ENCODE measurements at regions not wholly inside any gene's neighbourhood (a gene's known extent, or its start where the extent isn't known, plus 50 kb on each side); places are given as distances from the start of the nearest gene placed in this dataset.
"Not testable (repeated sequence)": the region's sequence is repeated elsewhere in the genome, so short reads cannot be mapped to it uniquely, and the experiment has no call there.

DNA sequence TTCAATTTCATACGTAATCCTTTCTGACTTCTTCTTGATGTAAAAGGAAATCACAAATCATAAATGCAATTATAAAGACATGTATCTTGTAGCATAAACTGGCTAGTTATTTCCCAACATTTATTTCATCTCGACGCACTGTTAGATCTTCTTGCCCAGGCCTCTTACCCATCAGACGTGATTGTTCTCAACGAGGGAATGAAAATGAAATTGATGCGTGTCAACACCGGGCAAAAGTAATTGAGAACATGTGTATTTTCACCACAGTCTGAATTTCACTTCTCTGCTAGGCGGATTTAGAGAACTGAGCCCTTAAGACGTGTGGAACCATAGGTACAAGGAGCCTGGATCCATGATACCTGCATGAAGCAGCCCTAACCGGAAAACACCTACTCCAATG is 519.7 kb downstream of the KCNT2 start:
- DNase-seq = no peak

DNA sequence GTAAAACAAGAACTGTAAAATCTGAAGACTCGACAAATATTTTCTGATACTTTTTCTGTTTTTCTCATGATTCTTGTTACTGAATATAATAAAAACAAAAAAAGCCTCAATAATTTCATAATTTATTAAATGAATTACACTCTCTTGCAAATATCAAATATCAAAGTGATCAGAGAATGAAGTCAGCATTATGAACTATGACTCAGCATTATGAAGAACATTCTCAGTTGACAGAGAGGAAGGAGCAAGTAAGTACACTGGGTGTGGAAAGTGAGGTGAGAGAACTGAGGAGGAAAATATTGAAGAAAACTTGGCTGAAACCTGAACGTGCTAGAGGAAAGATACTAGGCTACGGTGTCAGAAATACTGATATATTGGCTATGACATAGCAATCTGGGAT is 529.5 kb downstream of the KCNT2 start:
- no peak for DNase-seq

DNA sequence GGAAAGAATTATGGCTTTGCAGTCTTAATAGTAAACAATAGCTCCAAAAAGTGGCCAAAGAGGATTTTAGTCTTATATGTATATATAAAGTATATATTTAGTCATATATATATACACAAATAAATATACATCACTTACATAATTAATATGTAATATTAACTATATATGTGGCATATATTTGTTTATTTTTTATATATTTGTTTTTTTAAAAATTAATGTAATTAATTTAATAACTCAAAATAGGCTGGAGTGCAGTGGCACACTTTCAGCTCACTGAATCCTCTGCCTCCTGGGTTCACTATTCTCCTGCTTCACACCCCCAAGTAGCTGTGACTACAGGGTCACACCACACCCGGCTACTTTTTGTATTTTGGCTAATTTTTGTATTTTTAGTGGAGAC is 532.6 kb downstream of the KCNT2 start:
- no peak for DNase-seq

DNA sequence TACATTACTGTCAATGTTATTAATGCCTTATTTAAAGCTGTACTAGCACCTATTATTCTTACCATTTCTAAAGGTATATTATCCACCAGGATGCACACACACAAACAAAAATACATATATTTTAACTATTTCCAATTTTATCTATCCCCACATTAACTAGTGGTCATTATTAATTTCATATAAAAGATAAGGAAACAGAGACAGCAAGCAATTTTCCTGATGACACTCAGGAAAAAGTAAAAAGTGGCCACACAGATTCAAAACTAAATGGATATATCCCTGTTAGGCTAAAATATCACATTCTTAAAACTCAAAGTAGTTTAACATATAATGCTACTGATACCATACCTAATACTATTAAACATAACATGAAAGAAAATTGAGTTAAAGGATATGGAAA is 534.1 kb downstream of the KCNT2 start:
- no peak for DNase-seq

DNA sequence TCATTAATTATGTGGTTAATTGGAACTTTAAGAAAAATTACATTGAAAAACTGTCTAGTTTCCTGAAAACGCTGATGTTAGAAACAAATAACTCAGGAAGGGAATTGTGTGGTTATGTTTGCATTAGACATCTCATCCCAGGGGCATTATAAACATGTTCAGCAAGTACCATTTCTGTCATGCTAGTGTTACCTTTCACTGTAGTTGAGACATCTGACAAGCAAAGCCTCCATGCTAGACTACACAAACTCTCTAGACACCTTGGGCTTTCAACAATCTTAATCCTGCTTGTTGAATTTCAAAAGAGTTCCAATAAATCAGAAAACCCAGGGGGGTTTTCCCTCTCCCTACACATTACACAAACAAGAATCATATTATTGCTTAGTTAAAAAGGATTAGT is 536.8 kb downstream of the KCNT2 start:
- DNase-seq = no peak

DNA sequence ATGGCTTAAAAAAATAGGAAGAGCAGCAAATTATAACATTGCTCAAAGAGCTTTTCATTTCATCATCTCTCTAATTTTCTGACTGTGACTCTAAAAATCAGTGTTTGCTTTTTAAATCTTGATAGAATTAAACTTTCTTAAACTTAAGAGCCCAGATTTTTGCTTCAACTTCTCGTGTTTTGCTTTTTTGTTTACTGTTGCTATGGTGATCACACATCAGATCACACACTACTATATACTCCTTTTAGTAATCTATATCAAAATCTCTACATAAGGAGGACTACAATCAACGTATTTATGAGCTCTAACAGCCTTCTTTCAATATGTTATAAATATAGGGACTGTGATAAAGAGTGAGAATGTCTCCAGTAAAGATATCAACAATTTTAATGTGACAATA is 537.3 kb downstream of the KCNT2 start:
- no peak for DNase-seq

DNA sequence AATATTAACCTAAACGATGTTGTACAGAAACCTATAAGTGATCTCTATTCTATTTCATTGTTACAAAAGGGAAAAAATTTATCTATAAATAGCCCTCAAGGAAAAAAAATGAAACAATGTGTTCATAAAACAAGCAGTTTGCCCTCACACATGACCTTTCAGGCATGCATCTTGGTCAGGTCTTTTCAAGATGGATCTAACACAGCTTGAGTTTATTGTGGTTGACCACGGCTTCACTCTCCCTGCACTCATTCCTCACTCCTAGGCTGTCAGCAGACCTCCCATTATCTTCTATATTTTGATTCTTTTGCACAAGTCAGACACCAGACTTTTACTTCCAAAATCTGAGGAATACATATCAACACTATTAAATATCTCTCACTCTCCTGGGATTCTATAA is 544.3 kb downstream of the KCNT2 start:
- no peak for DNase-seq

DNA sequence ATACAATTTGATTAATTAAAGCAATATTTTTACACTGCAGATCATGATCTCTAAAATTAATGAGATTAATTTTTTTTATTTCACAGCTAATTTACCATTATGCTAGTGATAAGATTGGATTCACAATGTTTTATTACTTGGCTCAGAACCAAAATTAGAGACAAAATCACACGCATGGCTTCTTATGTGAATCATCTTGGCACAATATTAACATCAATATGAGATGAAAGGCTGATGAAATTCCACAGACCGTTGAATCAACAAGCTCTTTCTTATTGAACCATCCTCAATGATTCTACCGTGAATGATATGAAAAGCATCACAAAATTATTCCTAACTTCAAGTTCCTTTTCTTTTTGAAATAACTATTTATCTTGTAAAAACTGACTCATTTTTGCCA is 544.9 kb downstream of the KCNT2 start:
- no peak for DNase-seq

DNA sequence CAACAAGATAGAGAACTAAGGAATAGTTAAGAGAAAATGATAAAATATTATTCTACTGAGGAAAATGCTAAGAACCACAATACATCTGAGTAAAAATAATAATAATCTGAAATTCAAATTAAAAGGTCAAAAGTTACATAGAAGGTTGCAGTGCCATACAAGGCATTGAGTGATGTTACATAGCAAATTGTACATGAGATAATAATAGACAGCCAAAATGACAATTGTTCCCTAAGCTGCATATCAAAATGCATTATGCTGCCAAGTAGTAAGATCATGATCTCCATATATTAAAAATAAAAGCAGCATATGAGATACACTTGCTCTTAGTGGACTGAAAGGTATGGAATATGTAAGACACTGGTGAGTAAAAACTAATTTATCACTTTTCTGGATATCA is 547.7 kb downstream of the KCNT2 start:
- no peak for DNase-seq

DNA sequence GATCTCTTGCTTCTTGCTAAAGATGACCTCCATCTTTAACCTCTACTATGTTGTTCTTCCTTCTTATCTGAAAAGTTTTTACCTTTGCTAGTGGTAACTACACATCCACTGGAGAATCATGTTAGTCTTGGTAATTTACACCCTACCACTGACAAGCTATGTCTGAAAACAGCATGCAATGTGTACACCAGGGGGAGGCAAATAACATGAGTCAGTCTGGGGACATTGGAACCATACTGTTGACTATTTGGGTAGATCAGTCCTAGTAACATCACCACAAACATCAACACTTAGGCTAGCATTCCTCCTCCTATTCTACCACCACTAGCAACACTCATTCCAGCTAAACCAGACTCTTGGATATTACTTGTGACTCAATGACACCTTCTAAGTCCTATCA is 549.0 kb downstream of the KCNT2 start:
- DNase-seq = no peak

DNA sequence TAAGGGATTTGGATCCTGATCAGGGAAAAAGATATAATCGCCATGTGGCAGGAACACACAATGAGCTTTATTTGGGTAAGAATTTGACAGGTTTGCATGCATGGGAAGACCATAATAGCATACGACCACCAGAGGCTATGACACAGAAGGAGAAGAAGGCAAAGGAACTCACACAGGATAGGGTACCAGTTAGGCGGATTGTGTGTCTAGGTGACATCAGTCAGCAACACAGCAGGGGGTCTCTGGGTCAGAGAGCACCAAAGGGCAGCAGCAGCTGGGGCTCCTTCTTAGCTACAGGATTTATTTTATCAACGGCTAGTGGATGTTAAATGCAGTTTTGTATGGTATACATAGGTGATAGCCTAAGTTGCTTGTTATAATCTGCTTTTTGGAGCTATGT is 551.3 kb downstream of the KCNT2 start:
- no peak for DNase-seq

DNA sequence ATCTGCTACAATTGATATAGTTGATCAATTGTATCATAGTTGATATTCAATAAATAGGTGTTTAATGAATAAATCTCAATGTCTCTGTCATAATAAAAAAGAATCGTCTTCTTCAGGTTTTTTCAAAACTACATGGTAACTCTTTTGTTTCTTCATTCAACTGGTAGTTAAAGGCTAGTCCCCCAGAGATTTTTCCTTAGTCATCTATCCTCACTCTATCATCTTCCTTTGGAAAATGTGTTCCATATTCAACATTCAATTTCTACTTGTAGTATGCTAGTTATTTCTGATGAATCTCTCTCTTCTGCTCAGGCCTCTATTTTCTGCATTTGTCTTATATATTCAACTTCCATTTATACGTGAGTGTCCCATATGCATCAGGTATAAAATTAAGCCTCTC is 558.8 kb downstream of the KCNT2 start:
- no peak for DNase-seq

DNA sequence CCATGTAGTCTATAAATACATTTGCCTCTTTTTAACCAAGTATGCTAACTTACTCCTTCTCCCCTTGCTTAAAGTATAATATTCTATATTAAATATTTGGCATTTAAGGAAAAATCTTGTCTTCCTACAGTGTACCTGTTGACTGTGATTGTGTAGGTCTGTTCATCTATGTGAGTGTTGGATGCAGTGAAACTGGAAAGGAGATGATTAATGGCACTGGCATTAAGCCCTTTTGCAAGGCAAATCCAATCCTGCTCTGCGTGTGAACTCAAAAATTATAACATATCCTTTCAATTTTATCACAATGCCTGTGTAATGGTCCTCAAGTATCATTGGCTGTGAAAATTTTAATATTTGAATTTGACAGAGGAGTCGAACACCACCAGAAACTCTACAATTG is 565.0 kb downstream of the KCNT2 start:
- DNase-seq = no peak

DNA sequence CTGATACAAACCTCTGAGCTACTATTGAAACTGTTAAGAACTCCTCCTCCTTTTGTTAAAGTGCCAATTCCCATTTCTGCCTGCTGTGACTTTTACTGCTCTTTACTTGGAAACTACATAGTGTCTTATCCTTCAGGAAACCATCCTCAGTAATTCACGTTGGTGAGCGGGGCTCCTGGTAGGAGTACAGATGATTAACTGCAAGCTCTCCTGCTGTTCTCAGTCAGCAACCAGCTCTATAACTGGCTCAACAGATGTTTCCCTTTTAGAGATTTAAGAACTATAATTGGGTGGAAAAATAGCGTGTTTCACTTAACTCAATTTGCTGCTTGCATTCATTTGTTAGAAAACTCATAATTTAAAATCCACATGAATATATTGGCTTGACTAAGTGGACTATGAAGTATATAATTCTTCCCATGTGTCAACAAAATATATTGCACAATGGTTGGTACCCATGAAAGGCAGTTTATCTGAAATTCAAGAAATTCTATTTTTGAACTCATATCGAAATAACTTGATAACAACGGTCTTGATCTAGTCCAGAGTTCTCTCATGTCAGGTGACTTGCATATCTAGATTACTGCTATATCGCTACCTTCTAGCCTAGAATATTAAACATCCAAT is 574.0 kb downstream of the KCNT2 start:
- DNase-seq = no peak

DNA sequence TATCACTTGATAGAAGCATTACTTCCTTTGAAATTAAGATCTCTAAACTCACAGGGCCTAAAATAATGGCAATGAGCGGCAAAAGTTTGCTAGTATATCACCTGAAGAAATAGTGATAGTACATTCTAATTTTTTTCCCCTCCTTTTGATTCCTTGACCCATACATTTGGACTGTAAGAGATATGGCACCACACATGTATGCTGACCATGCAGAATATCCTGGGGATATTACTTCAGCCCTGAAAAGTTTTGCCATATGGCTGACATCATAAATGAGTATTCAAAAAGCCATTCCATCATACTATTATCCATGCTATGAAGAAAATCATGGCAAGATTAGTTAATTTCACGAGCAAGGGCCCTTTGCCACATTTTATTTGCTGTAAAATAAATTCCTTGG is 576.9 kb downstream of the KCNT2 start:
- not testable (repeated sequence) for DNase-seq

DNA sequence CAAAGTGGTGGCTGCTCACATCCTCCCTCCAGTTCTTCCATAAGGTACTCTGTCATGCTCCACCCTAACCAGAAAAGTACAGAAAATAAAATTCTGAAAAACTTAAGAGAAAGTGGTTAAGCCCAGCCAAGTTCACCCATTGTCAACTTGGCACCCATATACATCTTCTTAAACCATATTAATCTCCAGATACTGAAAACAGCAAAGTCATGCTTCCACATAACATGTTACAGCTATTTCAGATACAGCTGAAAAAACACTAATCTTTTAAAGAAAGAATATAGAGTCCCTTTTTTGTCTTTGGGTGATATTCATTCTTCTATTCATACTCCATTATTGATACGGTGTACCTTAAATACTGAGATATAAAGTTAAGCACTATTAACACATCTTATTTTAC is 577.8 kb downstream of the KCNT2 start:
- no peak for DNase-seq

DNA sequence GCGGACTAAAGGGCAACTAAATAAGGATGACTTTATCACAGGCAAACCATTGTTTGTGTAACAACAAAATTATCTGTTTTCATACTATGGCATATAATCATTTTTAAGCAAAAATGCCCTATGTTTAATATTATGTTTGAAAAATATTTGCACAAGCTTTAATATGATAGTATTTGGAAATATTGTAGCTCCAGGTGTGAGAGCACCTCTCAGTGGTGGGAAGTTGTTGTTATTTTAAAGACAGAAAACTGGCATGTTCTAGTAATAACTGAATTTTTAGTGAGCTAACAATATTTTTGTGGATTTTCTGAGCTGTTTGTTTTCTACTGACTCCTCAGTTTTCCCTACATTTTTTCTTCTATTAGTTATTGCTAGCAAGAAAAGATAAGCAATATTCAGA is 578.8 kb downstream of the KCNT2 start:
- DNase-seq = no peak

DNA sequence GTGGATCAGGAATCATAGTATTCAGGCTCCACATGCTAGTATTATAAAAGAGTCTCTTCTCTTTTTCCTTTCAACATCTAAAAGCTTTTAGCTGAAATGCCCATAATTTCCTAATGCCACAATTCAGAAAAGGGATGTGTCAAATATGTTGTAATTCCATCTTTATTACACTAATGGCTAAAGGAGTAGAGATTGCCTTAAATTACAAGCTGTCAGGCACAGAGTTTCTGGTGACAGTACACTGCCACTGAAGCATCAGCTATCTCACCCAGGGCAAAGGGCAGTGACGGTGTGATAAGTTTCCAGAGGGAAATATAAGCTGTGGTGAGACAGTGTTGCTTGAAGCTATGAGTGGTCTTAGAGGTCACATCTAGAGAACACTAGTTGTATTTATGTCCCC is 581.1 kb downstream of the KCNT2 start:
- no peak for DNase-seq

DNA sequence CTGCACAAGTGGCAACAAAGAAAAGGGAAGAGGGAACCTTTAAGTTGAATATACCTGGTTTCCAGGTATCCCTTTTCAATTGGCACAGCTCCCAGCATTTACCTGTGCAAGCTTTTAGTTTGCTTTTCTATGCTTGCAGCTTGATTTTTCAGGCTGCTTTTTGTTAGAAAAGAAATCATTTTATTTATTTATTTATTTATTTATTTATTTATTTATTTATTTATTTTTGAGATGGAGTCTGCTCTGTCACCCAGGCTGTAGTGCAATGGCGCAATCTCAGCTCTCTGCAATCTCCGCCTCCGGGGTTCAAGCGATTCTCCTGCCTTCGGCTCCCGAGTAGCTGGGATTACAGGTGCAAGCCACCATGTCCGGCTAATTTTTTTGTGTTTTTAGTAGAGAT is 587.1 kb downstream of the KCNT2 start:
- not testable (repeated sequence) for DNase-seq

DNA sequence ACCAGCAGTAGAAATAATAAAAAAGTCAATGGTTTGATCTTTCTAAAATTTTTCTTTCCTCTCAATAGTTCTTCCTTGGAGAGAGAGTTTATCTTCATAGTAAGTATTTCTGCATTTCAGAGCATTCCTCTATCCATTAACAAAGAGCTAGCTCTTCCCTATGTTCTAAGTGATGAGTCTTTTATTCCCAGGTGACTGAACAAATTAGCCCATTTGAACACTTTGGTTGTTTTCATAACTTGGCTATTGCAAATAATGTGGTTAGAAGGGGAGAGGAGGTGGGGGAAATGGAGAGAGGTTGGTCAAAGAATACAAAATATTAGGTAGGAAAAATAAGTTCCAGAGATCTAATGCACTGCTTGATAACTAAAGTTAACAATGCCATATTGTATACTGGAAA is 598.9 kb downstream of the KCNT2 start:
- DNase-seq = no peak

DNA sequence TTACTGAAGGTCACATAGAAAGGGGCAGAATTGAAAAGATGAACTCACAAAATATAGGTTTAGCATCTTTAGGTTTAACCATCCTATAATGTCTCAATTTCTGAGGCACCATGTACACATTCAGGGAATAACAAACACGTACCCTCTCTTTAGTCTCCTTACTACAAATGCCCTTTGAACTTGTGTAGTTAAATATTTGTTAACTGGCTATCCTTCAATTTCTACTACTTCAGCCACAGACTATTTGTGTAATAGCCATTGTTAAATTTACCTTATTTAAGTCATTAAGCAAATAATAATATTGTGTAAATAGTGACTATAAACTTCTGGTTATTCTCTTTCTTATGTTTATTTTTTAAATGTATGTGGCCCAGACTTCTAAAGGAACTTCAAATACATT is 600.5 kb downstream of the KCNT2 start:
- no peak for DNase-seq

DNA sequence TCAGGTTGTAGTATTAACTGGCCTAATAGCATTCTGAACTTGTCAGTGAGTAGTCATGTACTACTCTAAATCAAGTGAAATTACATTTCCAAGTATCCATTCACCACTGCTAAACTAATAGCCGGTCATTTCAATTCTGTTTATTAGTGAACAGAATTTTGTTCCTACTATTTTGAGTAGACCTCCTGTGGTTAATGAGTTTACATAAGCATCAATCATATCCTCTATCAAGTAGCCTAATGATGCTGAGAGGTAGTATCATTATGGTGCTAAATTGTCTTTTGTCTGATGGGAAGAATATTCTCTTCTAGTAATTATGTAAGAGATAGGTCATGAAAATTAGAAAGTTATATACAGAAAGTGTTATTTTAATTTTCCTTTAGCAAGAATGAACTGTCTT is 602.8 kb downstream of the KCNT2 start:
- DNase-seq = no peak

DNA sequence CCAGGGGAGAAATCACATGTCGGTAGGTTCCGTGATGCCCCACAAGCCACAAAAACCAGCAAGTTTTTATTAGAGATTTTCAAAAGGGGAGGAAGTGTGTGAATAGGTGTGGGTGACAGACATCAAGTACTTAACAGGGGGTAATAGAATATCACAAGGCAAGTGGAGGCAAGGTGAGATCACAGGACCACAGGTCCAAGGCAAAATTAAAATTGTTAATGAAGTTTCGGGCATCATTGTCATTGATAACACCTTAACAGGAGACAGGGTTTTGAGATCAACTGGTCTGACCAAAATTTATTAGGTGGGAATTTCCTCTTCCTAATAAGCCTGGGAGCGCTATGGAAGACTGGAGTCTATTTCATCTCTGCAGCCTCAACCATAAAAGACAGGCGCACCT is 603.9 kb downstream of the KCNT2 start:
- DNase-seq = not testable (repeated sequence)

DNA sequence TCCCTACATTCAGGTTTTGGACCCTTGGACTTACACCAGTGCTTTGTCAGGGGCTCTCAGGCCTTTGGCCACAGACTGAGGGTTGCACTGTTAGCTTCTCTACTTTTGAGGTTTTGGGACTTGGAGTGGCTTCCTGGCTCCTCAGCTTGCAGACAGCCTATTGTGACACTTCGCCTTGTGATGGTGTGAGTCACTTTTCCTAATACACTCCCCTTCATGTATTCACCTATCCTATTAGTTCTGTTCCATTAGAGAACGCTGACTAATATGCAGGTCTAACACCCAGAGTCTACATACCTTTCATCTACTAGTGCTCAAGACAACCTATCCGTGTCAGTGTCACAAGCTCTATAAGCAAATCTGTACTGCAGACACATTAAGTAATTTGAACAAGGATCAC is 605.3 kb downstream of the KCNT2 start:
- no peak for DNase-seq

DNA sequence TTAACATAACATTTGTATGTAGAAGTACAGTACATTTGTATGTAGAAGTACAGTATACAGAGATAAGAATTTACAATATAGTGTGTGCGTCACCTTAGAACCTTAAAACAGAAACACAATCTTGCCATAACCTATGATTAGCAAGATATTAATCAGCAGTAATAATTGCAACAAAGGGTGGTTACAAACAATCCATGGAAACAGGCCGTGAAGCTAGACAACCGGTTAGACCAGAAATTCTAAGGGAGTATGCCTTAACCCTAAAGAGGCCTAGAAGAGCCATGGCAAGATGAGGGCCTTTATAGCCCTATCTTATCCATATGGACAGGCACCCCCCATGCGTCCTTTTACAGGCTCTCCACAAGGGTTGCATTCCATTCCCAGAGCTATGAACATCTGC is 605.9 kb downstream of the KCNT2 start:
- DNase-seq = not testable (repeated sequence)

DNA sequence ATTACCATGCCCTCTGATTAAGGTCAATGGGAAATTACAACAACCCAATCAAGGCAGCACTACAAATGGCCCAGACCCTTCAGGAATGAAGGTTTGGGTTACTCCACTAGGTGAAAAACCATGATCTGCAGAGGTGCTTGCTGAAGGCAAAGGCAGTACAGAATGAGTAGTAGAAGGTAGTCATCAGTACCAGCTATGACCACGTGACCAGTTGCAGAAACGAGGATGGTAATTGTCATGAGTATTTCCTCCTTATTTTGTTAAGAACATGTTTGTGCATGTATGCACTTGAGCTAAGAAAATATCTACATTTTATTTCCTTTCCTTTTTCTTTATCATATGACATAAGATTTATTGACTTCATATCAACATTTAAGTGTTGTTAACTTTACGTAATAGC is 607.1 kb downstream of the KCNT2 start:
- no peak for DNase-seq
